Kidney (tissue), 13 donors: ENCODE measurements at regions not wholly inside any gene's neighbourhood (a gene's known extent, or its start where the extent isn't known, plus 50 kb on each side); places are given as distances from the start of the nearest gene placed in this dataset.

Source experiments
- DNase-seq, 5 donors: peaks; one replicate each; pipeline ENCODE4 v3.0.0-alpha.2; 2013 to 2020
- FAIRE-seq: peaks from 2 replicates; lab custom pipeline; 2012; peaks lifted over from hg19 to GRCh38; lab: Jason Lieb, UNC
- H3K27ac ChIP-seq, 2 donors: one replicate each; pipeline ENCODE4 v1.7.0; 2013; ENCODE audit warnings: low read depth in 2 of 2, low read length in 2 of 2, inconsistent platforms in 1 of 2
- H3K27me3 ChIP-seq: one replicate; pipeline ENCODE4 v1.7.1; 2013; ENCODE audit warnings: low read length, inconsistent platforms; ENCODE audit not compliant: control insufficient read depth, insufficient read depth
- H3K36me3 ChIP-seq, 3 donors: one replicate each; pipeline versions ENCODE4 v1.7.0 to v1.7.1; 2013; ENCODE audit warnings: low read length in 3 of 3, control low read depth in 1 of 3, inconsistent platforms in 1 of 3; ENCODE audit not compliant: insufficient read depth in 3 of 3, control insufficient read depth in 2 of 3
- H3K4me1 ChIP-seq, 3 donors: one replicate each; pipeline versions ENCODE4 v1.7.0 to v1.7.1; 2013; ENCODE audit warnings: low read length in 3 of 3, inconsistent platforms in 1 of 3, low read depth in 1 of 3; ENCODE audit not compliant: control insufficient read depth in 2 of 3, insufficient read depth in 2 of 3
- H3K4me3 ChIP-seq, 3 donors: one replicate each; pipeline versions ENCODE4 v1.7.0 to v1.8.1; 2013; ENCODE audit warnings: low read length in 3 of 3, control low read depth in 1 of 3, inconsistent platforms in 1 of 3
- H3K9ac ChIP-seq, 3 donors: one replicate each; pipeline versions ENCODE4 v1.7.0 to v1.7.1; 2013; ENCODE audit warnings: low read length in 3 of 3, control low read depth in 1 of 3, inconsistent platforms in 1 of 3
- H3K9me3 ChIP-seq, 3 donors: one replicate each; pipeline versions ENCODE4 v1.7.0 to v1.7.1; 2013; ENCODE audit warnings: low read length in 3 of 3, control low read depth in 1 of 3, inconsistent platforms in 1 of 3; ENCODE audit not compliant: control insufficient read depth in 2 of 3, insufficient read depth in 1 of 3
- CTCF ChIP-seq: IDR thresholded peaks from 3 replicates; pipeline ENCODE4 v1.5.1; 2012; ENCODE audit warnings: mild to moderate bottlenecking, moderate library complexity, borderline replicate concordance; ENCODE audit not compliant: insufficient read depth; ENCODE audit errors: extremely low read depth
- intact Hi-C: fragments of 100-400 bp; cut with DNase I; formaldehyde crosslinking; loops from one replicate; pipeline ENCODE4 v1.11.1; 2022
- donor health status: control.
- donor health status: control.
- donor health status: control.
- donor health status: control.
- donor health status: control.
- donor health status: DM: yes; HTN: yes; CAD: no.
- donor health status: Normal renal cell carcinoma (clear cell type).

DNA sequence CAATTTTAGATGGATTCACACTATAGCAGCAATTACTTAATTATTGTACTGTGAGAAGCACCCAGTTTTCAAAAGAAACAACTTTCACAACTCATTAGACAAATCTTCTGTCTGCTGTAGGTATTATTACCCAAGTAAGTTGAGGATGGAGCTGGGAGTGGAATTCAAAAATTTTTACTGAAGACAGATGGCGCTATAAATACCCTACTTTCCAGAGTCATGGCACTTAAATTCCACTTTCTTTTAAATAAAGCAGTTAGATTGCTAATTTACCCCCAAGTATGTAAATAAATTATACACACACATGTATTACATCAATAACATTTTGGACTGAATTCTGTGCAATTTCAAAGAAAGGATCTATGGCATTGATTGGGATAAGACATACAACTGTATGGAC lies 166.8 kb downstream of the FTCDNL1 start:
- no peaks in the 10 kb centered on the region for H3K36me3 ChIP-seq
- FAIRE-seq (no peak), DNase-seq (no peak)
- no peak overlapping the region for H3K27ac ChIP-seq
- H3K4me1 ChIP-seq = no peaks in the 10 kb centered on the region
- TF ChIP-seq CTCF = no peak
- no peak overlapping the region for H3K4me3 ChIP-seq
- intact Hi-C loops = no loop called here
- H3K9ac ChIP-seq = no peak overlapping the region
- H3K27me3 ChIP-seq = no peaks in the 10 kb centered on the region
- H3K9me3 ChIP-seq = no peaks in the 10 kb centered on the region

GRCh38 chr2:199682001-199682400 lies 169.0 kb downstream of the FTCDNL1 start:
- Histone ChIP-seq H3K36me3 (no peaks in the 10 kb centered on the region), H3K9me3 (no peaks in the 10 kb centered on the region), H3K4me3 (no peak overlapping the region), H3K9ac (no peak overlapping the region), H3K4me1 (no peaks in the 10 kb centered on the region), H3K27ac (no peak overlapping the region), H3K27me3 (no peaks in the 10 kb centered on the region)
- DNase-seq = no peak
- no peak for FAIRE-seq
- no peak for TF ChIP-seq CTCF
- intact Hi-C loops = no loop called here

DNA sequence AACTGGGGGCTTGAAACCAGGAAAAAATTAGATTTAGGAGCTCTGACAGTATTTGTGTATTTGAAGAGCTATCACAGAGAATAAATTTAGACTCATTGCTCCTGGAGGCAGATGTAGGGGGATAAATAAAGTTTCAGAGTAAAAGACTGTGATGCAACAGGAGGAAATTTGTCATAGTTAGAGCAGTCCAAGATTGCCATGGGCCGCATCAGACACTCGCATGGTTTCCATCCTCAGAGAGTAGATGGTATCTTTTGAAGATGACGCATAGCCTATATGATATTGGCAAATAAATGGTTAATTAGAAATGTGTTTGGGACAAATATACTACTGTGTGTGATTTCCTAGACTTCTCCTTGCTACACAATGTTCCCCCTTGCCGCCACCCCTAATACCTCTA lies 170.5 kb downstream of the FTCDNL1 start:
- no peak for TF ChIP-seq CTCF
- Histone ChIP-seq H3K27me3 (no peaks in the 10 kb centered on the region), H3K4me1 (no peaks in the 10 kb centered on the region), H3K9ac (no peak overlapping the region), H3K36me3 (no peaks in the 10 kb centered on the region), H3K4me3 (no peak overlapping the region), H3K9me3 (no peaks in the 10 kb centered on the region), H3K27ac (no peak overlapping the region)
- intact Hi-C loops = no loop called here
- no peak for FAIRE-seq
- no peak for DNase-seq

GRCh38 chr2:199679883-199680282 lies 171.1 kb downstream of the FTCDNL1 start:
- DNase-seq (no peak), FAIRE-seq (no peak)
- intact Hi-C loops = no loop called here
- no peaks in the 10 kb centered on the region for H3K9me3 ChIP-seq
- no peaks in the 10 kb centered on the region for H3K4me1 ChIP-seq
- no peak overlapping the region for H3K4me3 ChIP-seq
- no peak for TF ChIP-seq CTCF
- H3K27me3 ChIP-seq = no peaks in the 10 kb centered on the region
- H3K27ac ChIP-seq = no peak overlapping the region
- H3K36me3 ChIP-seq = no peaks in the 10 kb centered on the region
- H3K9ac ChIP-seq = no peak overlapping the region
